ENCODE measurements at regions not wholly inside any gene's neighbourhood (a gene's known extent, or its start where the extent isn't known, plus 50 kb on each side); places are given as distances from the start of the nearest gene placed in this dataset.

- TF ChIP-seq CTCF (IDR thresholded peaks at IDR 0.05; ENCODE audit: low read length), result no peak
- no peak for TF ChIP-seq EZH2 (IDR thresholded peaks at IDR 0.05; ENCODE audit: borderline replicate concordance, low read length)
Observed at GRCh38 chr1:73587080-73587479, 610.9 kb downstream of the LRRIQ3 start.

Data from OCI-LY1 (cell line).